ENCODE measurements at regions not wholly inside any gene's neighbourhood (a gene's known extent, or its start where the extent isn't known, plus 50 kb on each side); places are given as distances from the start of the nearest gene placed in this dataset.
"Not testable (repeated sequence)": the region's sequence is repeated elsewhere in the genome, so short reads cannot be mapped to it uniquely, and the experiment has no call there.

GRCh38 chr4:13765539-13765938 is 138.0 kb upstream of the BOD1L1 start:
- FAIRE-seq: no peak

GRCh38 chr4:13766761-13767540 is 139.4 kb upstream of the BOD1L1 start:
- FAIRE-seq: no peak

GRCh38 chr4:13777341-13777740 is 149.8 kb upstream of the BOD1L1 start:
- FAIRE-seq: no peak

GRCh38 chr4:13778367-13778766 is 150.8 kb upstream of the BOD1L1 start:
- FAIRE-seq: no peak

- FAIRE-seq: no peak
These were observed 154.7 kb upstream of the BOD1L1 start for GRCh38 chr4:13782231-13782630.

GRCh38 chr4:13783800-13784411 is 156.4 kb upstream of the BOD1L1 start:
- no peak for FAIRE-seq

GRCh38 chr4:13793020-13793710 is 165.6 kb upstream of the BOD1L1 start:
- no peak for FAIRE-seq

- FAIRE-seq: no peak
These were observed 167.5 kb upstream of the BOD1L1 start for GRCh38 chr4:13794819-13795565.

GRCh38 chr4:13797061-13797460 is 169.5 kb upstream of the BOD1L1 start:
- no peak for FAIRE-seq

GRCh38 chr4:13815231-13815630 is 187.7 kb upstream of the BOD1L1 start:
- FAIRE-seq: no peak

- no peak for FAIRE-seq
These were observed 188.9 kb upstream of the BOD1L1 start for GRCh38 chr4:13816472-13816871.

- FAIRE-seq: no peak
These were observed 194.0 kb upstream of the BOD1L1 start for GRCh38 chr4:13821522-13821921.

GRCh38 chr4:13825822-13826221 is 198.3 kb upstream of the BOD1L1 start:
- not testable (repeated sequence) for FAIRE-seq

- no peak for FAIRE-seq
These were observed 201.9 kb upstream of the BOD1L1 start for GRCh38 chr4:13829457-13829856.

GRCh38 chr4:13830449-13830848 is 202.9 kb upstream of the BOD1L1 start:
- FAIRE-seq: no peak

GRCh38 chr4:13833171-13833804 is 205.8 kb upstream of the BOD1L1 start:
- FAIRE-seq: no peak

- no peak for FAIRE-seq
These were observed 209.7 kb upstream of the BOD1L1 start for GRCh38 chr4:13836946-13837912.

- no peak for FAIRE-seq
These were observed 213.1 kb upstream of the BOD1L1 start for GRCh38 chr4:13840502-13841190.

- no peak for FAIRE-seq
These were observed 217.2 kb upstream of the BOD1L1 start for GRCh38 chr4:13844740-13845139.

GRCh38 chr4:13849778-13850177 is 222.3 kb upstream of the BOD1L1 start:
- peak; percentile 31 for FAIRE-seq

All from endometrium (tissue), 2 donors.